HL-60 (cell line): ENCODE measurements at regions not wholly inside any gene's neighbourhood (a gene's known extent, or its start where the extent isn't known, plus 50 kb on each side); places are given as distances from the start of the nearest gene placed in this dataset.

Source experiments
- DNase-seq, 2 experiments: peaks; one replicate each; pipeline ENCODE4 v3.0.0-alpha.2; 2010 to 2020; ENCODE audit warnings: low read depth in 1 of 2, low spot score in 1 of 2
- H3K27ac ChIP-seq: fragments of 250-450 bp; sonication (Bioruptor Pico); replicated peaks from 2 replicates; pipeline ENCODE4 v1.5.1; 2020; ENCODE audit warnings: mild to moderate bottlenecking, moderate library complexity
- H3K27me3 ChIP-seq: fragments of 250-450 bp; sonication (Bioruptor Pico); 2 replicates; pipeline ENCODE4 v1.5.1; 2021; ENCODE audit warnings: mild to moderate bottlenecking, moderate library complexity; ENCODE audit not compliant: insufficient read depth, poor library complexity, severe bottlenecking
- H3K4me3 ChIP-seq: replicated peaks from 2 replicates; pipeline ENCODE4 v1.5.1; 2011; ENCODE audit warnings: mild to moderate bottlenecking, control low read depth, low read length; ENCODE audit not compliant: insufficient read depth
- CTCF ChIP-seq: IDR thresholded peaks from one replicate; pipeline ENCODE4 v1.5.1; 2011; ENCODE audit warnings: low read length, control low read depth, inconsistent platforms; ENCODE audit not compliant: insufficient read depth
- GABPA ChIP-seq: IDR thresholded peaks from 2 replicates; pipeline ENCODE4 v1.6.1; 2012; ENCODE audit warnings: low read depth
- POLR2AphosphoS5 ChIP-seq: IDR thresholded peaks from 2 replicates; pipeline ENCODE4 v1.6.1; 2012; ENCODE audit warnings: low read depth
- REST ChIP-seq: IDR thresholded peaks from 2 replicates; pipeline ENCODE4 v1.6.1; 2012; ENCODE audit warnings: low read depth; ENCODE audit not compliant: insufficient replicate concordance
- SPI1 ChIP-seq: IDR thresholded peaks from 2 replicates; pipeline ENCODE4 v1.6.1; 2012; ENCODE audit warnings: low read depth, mild to moderate bottlenecking, borderline replicate concordance

- Histone ChIP-seq H3K27me3 (no peaks in the 10 kb centered on the region), H3K4me3 (no peak overlapping the region), H3K27ac (no peak overlapping the region)
- TF ChIP-seq REST (no peak), POLR2AphosphoS5 (no peak), SPI1 (no peak), CTCF (no peak), GABPA (no peak)
- no peak for DNase-seq
Observed at GRCh38 chr7:126163647-126164046, 1089.1 kb downstream of the GRM8 start.

- TF ChIP-seq REST (no peak), GABPA (no peak), POLR2AphosphoS5 (no peak), SPI1 (no peak), CTCF (no peak)
- Histone ChIP-seq H3K27me3 (no peaks in the 10 kb centered on the region), H3K4me3 (no peak overlapping the region), H3K27ac (no peak overlapping the region)
- DNase-seq = no peak
Observed at GRCh38 chr7:126157391-126157790, 1095.3 kb downstream of the GRM8 start.

- DNase-seq = no peak
- H3K27me3 ChIP-seq = no peaks in the 10 kb centered on the region
- TF ChIP-seq SPI1 (no peak), GABPA (no peak), REST (no peak), CTCF (no peak), POLR2AphosphoS5 (no peak)
- no peak overlapping the region for H3K27ac ChIP-seq
- H3K4me3 ChIP-seq = no peak overlapping the region
Observed at GRCh38 chr7:126150278-126150958, 1102.3 kb downstream of the GRM8 start.
